OCI-LY3 (cell line): ENCODE measurements at regions not wholly inside any gene's neighbourhood (a gene's known extent, or its start where the extent isn't known, plus 50 kb on each side); places are given as distances from the start of the nearest gene placed in this dataset.

Experiments
- EZH2phosphoT487 ChIP-seq: fragments of 200-600 bp; shearing (Covaris generic); IDR thresholded peaks from 2 replicates; pipeline ENCODE4 v1.6.1; 2018; ENCODE audit warnings: antibody characterized with exemption, mixed run types, low read depth
- TF ChIP-seq, protein P1 (sequence below): fragments of 200-600, 300-600 bp; sonication (generic); IDR thresholded peaks from 2 replicates; pipeline ENCODE4 v1.5.1; 2014; ENCODE audit warnings: antibody characterized with exemption, low read length, low read depth

DNA sequence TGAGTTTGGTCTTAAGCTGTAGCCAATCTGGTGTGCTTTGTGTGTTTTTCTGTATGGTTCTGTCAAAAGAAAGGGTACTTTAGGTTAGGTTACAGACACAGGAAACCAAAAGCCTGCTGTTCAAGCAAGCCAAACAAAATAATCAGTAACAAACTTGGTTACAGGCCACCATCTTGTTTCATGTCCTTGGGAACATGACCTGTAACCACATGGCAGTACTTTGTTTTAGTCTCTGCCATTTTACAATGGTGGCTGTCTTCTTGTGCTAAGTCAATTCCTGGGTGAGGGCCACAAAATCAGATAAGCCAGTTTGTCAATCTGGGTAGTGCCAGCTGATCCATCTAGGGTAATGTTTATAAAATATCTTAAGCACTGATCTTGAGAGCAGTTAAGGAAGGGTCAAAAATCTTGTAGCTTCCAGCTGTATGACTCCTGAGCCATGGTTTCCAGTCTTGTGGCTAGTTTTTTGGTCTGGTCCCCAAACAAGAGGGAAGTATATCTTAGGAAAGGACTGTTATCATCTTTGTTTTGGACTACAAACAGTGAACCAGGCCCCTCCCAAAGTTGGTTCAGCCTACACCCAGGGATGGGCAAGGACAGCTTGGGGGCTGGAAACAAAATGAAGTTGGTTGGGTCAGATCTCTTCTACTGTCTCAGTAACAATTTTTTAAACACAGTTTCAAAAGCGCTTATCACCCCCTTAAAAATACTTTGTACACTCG, 90.0 kb downstream of the IGLL5 start:
- TF ChIP-seq, protein P1, sequence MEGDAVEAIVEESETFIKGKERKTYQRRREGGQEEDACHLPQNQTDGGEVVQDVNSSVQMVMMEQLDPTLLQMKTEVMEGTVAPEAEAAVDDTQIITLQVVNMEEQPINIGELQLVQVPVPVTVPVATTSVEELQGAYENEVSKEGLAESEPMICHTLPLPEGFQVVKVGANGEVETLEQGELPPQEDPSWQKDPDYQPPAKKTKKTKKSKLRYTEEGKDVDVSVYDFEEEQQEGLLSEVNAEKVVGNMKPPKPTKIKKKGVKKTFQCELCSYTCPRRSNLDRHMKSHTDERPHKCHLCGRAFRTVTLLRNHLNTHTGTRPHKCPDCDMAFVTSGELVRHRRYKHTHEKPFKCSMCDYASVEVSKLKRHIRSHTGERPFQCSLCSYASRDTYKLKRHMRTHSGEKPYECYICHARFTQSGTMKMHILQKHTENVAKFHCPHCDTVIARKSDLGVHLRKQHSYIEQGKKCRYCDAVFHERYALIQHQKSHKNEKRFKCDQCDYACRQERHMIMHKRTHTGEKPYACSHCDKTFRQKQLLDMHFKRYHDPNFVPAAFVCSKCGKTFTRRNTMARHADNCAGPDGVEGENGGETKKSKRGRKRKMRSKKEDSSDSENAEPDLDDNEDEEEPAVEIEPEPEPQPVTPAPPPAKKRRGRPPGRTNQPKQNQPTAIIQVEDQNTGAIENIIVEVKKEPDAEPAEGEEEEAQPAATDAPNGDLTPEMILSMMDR: no peak
- TF ChIP-seq EZH2phosphoT487: no peak
